ENCODE measurements at regions not wholly inside any gene's neighbourhood (a gene's known extent, or its start where the extent isn't known, plus 50 kb on each side); places are given as distances from the start of the nearest gene placed in this dataset.

- Histone ChIP-seq H4K20me1 (ENCODE audit: insufficient read depth, low read length) (no peaks in the 10 kb centered on the region), H3K27me3 (ENCODE audit: insufficient read depth, low read length) (no peaks in the 10 kb centered on the region), H3K9ac (ENCODE audit: low read length) (no peak overlapping the region), H3K4me3 (ENCODE audit: low read depth, low read length, poor library complexity, severe bottlenecking) (no peak overlapping the region), H3K9me3 (ENCODE audit: low read length) (no peaks in the 10 kb centered on the region), H3K9me2 (ENCODE audit: low read depth, low read length) (no peaks in the 10 kb centered on the region), H3F3A (ENCODE audit: insufficient read depth, low read length) (no peaks in the 10 kb centered on the region), H3K36me3 (ENCODE audit: insufficient read depth, low read length) (no peaks in the 10 kb centered on the region), H3K4me1 (ENCODE audit: insufficient read depth, low read length, severe bottlenecking) (no peaks in the 10 kb centered on the region), H2AFZ (ENCODE audit: low read length) (no peak overlapping the region), H3K79me2 (ENCODE audit: insufficient read depth, low read length) (no peaks in the 10 kb centered on the region), H3K4me2 (ENCODE audit: low read length) (no peak overlapping the region), H3K27ac (ENCODE audit: low read depth, low read length, poor library complexity, severe bottlenecking) (no peak overlapping the region)
- no peak for TF ChIP-seq EZH2 (IDR thresholded peaks at IDR 0.05; ENCODE audit: borderline replicate concordance, low read length)
- no peak for TF ChIP-seq CTCF (IDR thresholded peaks at IDR 0.05; ENCODE audit: low read length)
These were observed 746.1 kb downstream of the LUZP2 start for GRCh38 chr11:25242928-25243327.

GRCh38 chr11:25244126-25244525, 747.3 kb downstream of the LUZP2 start:
- Histone ChIP-seq H3K79me2 (ENCODE audit: insufficient read depth, low read length) (no peaks in the 10 kb centered on the region), H2AFZ (ENCODE audit: low read length) (no peak overlapping the region), H3K27me3 (ENCODE audit: insufficient read depth, low read length) (no peaks in the 10 kb centered on the region), H3K9ac (ENCODE audit: low read length) (no peak overlapping the region), H3K4me2 (ENCODE audit: low read length) (no peak overlapping the region), H3K9me3 (ENCODE audit: low read length) (no peaks in the 10 kb centered on the region), H3K36me3 (ENCODE audit: insufficient read depth, low read length) (no peaks in the 10 kb centered on the region), H3K4me1 (ENCODE audit: insufficient read depth, low read length, severe bottlenecking) (no peaks in the 10 kb centered on the region), H3K9me2 (ENCODE audit: low read depth, low read length) (no peaks in the 10 kb centered on the region), H4K20me1 (ENCODE audit: insufficient read depth, low read length) (no peaks in the 10 kb centered on the region), H3K4me3 (ENCODE audit: low read depth, low read length, poor library complexity, severe bottlenecking) (no peak overlapping the region), H3K27ac (ENCODE audit: low read depth, low read length, poor library complexity, severe bottlenecking) (no peak overlapping the region), H3F3A (ENCODE audit: insufficient read depth, low read length) (no peaks in the 10 kb centered on the region)
- TF ChIP-seq CTCF (IDR thresholded peaks at IDR 0.05; ENCODE audit: low read length) = no peak
- TF ChIP-seq EZH2 (IDR thresholded peaks at IDR 0.05; ENCODE audit: borderline replicate concordance, low read length) = no peak

GRCh38 chr11:25247336-25247735, 750.5 kb downstream of the LUZP2 start:
- Histone ChIP-seq H3K4me1 (ENCODE audit: insufficient read depth, low read length, severe bottlenecking) (no peaks in the 10 kb centered on the region), H3K4me3 (ENCODE audit: low read depth, low read length, poor library complexity, severe bottlenecking) (no peak overlapping the region), H3K9me3 (ENCODE audit: low read length) (no peaks in the 10 kb centered on the region), H3K9me2 (ENCODE audit: low read depth, low read length) (no peaks in the 10 kb centered on the region), H3K79me2 (ENCODE audit: insufficient read depth, low read length) (no peaks in the 10 kb centered on the region), H3K36me3 (ENCODE audit: insufficient read depth, low read length) (no peaks in the 10 kb centered on the region), H3K27me3 (ENCODE audit: insufficient read depth, low read length) (no peaks in the 10 kb centered on the region), H3K4me2 (ENCODE audit: low read length) (no peak overlapping the region), H4K20me1 (ENCODE audit: insufficient read depth, low read length) (no peaks in the 10 kb centered on the region), H2AFZ (ENCODE audit: low read length) (no peak overlapping the region), H3F3A (ENCODE audit: insufficient read depth, low read length) (no peaks in the 10 kb centered on the region), H3K27ac (ENCODE audit: low read depth, low read length, poor library complexity, severe bottlenecking) (no peak overlapping the region), H3K9ac (ENCODE audit: low read length) (no peak overlapping the region)
- TF ChIP-seq CTCF (IDR thresholded peaks at IDR 0.05; ENCODE audit: low read length) (no peak), EZH2 (IDR thresholded peaks at IDR 0.05; ENCODE audit: borderline replicate concordance, low read length) (no peak)
